ENCODE measurements at regions not wholly inside any gene's neighbourhood (a gene's known extent, or its start where the extent isn't known, plus 50 kb on each side); places are given as distances from the start of the nearest gene placed in this dataset.
"Not testable (repeated sequence)": the region's sequence is repeated elsewhere in the genome, so short reads cannot be mapped to it uniquely, and the experiment has no call there.

- DNase-seq (ENCODE audit: low read depth in 2 of 3, low spot score in 2 of 3), result no peak
These were observed 662.5 kb downstream of the LUZP2 start for GRCh38 chr11:25159341-25159740.

GRCh38 chr11:25163421-25163820 lies 666.6 kb downstream of the LUZP2 start:
- no peak for DNase-seq (ENCODE audit: low read depth in 2 of 3, low spot score in 2 of 3)

- DNase-seq (ENCODE audit: low read depth in 2 of 3, low spot score in 2 of 3), result no peak
These were observed 683.3 kb downstream of the LUZP2 start for GRCh38 chr11:25180187-25180586.

- DNase-seq (ENCODE audit: low read depth in 2 of 3, low spot score in 2 of 3), result no peak
These were observed 686.6 kb downstream of the LUZP2 start for GRCh38 chr11:25183411-25183810.

GRCh38 chr11:25197515-25197914 lies 700.7 kb downstream of the LUZP2 start:
- DNase-seq (ENCODE audit: low read depth in 2 of 3, low spot score in 2 of 3), result no peak

GRCh38 chr11:25198704-25199103 lies 701.9 kb downstream of the LUZP2 start:
- DNase-seq (ENCODE audit: low read depth in 2 of 3, low spot score in 2 of 3), result no peak

- DNase-seq (ENCODE audit: low read depth in 2 of 3, low spot score in 2 of 3), result no peak
These were observed 704.1 kb downstream of the LUZP2 start for GRCh38 chr11:25200925-25201324.

GRCh38 chr11:25206762-25207161 lies 709.9 kb downstream of the LUZP2 start:
- no peak for DNase-seq (ENCODE audit: low read depth in 2 of 3, low spot score in 2 of 3)

GRCh38 chr11:25211635-25212254 lies 714.9 kb downstream of the LUZP2 start:
- DNase-seq (ENCODE audit: low read depth in 2 of 3, low spot score in 2 of 3), result no peak

- DNase-seq (ENCODE audit: low read depth in 2 of 3, low spot score in 2 of 3), result no peak
These were observed 717.8 kb downstream of the LUZP2 start for GRCh38 chr11:25214535-25215176.

GRCh38 chr11:25218036-25218435 lies 721.2 kb downstream of the LUZP2 start:
- no peak for DNase-seq (ENCODE audit: low read depth in 2 of 3, low spot score in 2 of 3)

- no peak for DNase-seq (ENCODE audit: low read depth in 2 of 3, low spot score in 2 of 3)
These were observed 728.2 kb downstream of the LUZP2 start for GRCh38 chr11:25225078-25225477.

- DNase-seq (ENCODE audit: low read depth in 2 of 3, low spot score in 2 of 3), result no peak
These were observed 746.1 kb downstream of the LUZP2 start for GRCh38 chr11:25242928-25243327.

- no peak for DNase-seq (ENCODE audit: low read depth in 2 of 3, low spot score in 2 of 3)
These were observed 747.3 kb downstream of the LUZP2 start for GRCh38 chr11:25244126-25244525.

GRCh38 chr11:25247336-25247735 lies 750.5 kb downstream of the LUZP2 start:
- no peak for DNase-seq (ENCODE audit: low read depth in 2 of 3, low spot score in 2 of 3)

- DNase-seq (ENCODE audit: low read depth in 2 of 3, low spot score in 2 of 3), result no peak
These were observed 756.0 kb downstream of the LUZP2 start for GRCh38 chr11:25252854-25253253.

GRCh38 chr11:25263861-25264260 lies 767.0 kb downstream of the LUZP2 start:
- DNase-seq (ENCODE audit: low read depth in 2 of 3, low spot score in 2 of 3), result not testable (repeated sequence)

GRCh38 chr11:25271301-25271700 lies 774.4 kb downstream of the LUZP2 start:
- DNase-seq (ENCODE audit: low read depth in 2 of 3, low spot score in 2 of 3), result no peak

GRCh38 chr11:25272214-25272613 lies 775.4 kb downstream of the LUZP2 start:
- no peak for DNase-seq (ENCODE audit: low read depth in 2 of 3, low spot score in 2 of 3)

- not testable (repeated sequence) for DNase-seq (ENCODE audit: low read depth in 2 of 3, low spot score in 2 of 3)
These were observed 784.0 kb downstream of the LUZP2 start for GRCh38 chr11:25280821-25281220.

GRCh38 chr11:25293166-25293565 lies 796.3 kb downstream of the LUZP2 start:
- no peak for DNase-seq (ENCODE audit: low read depth in 2 of 3, low spot score in 2 of 3)

GRCh38 chr11:25298450-25298849 lies 801.6 kb downstream of the LUZP2 start:
- DNase-seq (ENCODE audit: low read depth in 2 of 3, low spot score in 2 of 3), result no peak

- no peak for DNase-seq (ENCODE audit: low read depth in 2 of 3, low spot score in 2 of 3)
These were observed 813.0 kb downstream of the LUZP2 start for GRCh38 chr11:25309818-25310217.

Data from hematopoietic multipotent progenitor cell (in vitro differentiated cells).